ENCODE measurements at regions not wholly inside any gene's neighbourhood (a gene's known extent, or its start where the extent isn't known, plus 50 kb on each side); places are given as distances from the start of the nearest gene placed in this dataset.

GRCh38 chr7:115754226-115754625, 276.3 kb downstream of the TFEC start:
- Histone ChIP-seq H3K27me3 (ENCODE audit: control insufficient read depth in 2 of 2, insufficient read depth in 2 of 2, low read length in 2 of 2) (no peaks in the 10 kb centered on the region), H3K9me1 (ENCODE audit: control insufficient read depth, insufficient read depth, low read length) (no peaks in the 10 kb centered on the region), H3K36me3 (ENCODE audit: control insufficient read depth, insufficient read depth, low read length) (no peaks in the 10 kb centered on the region), H3K4me1 (replicated peaks in 1 of 2; ENCODE audit: control insufficient read depth in 2 of 2, insufficient read depth in 2 of 2, low read length in 2 of 2) (no peaks in the 10 kb centered on the region), H4K20me1 (replicated peaks; ENCODE audit: control insufficient read depth, insufficient read depth, low read length) (no peaks in the 10 kb centered on the region), H3K79me2 (ENCODE audit: control insufficient read depth, insufficient read depth, low read length) (no peaks in the 10 kb centered on the region), H3K4me2 (ENCODE audit: insufficient read depth, low read length) (no peak overlapping the region), H3K4me3 (no peak overlapping the region), H3K9ac (ENCODE audit: insufficient read depth in 1 of 2, low read depth in 2 of 2, low read length in 2 of 2) (no peak overlapping the region), H2AFZ (ENCODE audit: low read depth, low read length) (no peak overlapping the region), H3K27ac (ENCODE audit: extremely low read depth, low read depth, low read length) (no peak overlapping the region), H3K9me3 (replicated peaks; ENCODE audit: control insufficient read depth, insufficient read depth, low read depth, low read length) (no peaks in the 10 kb centered on the region; the same call in none of the 2 replicates)
- ChIA-PET POLR2A (no interaction called here), CTCF (ENCODE audit: low intra/inter-chr PET ratio) (no interaction called here)
- BruUV-seq (replicated peaks), result no TSS peak
- FAIRE-seq (no peak), DNase-seq (ENCODE audit: extremely low read depth in 1 of 4, low spot score in 3 of 4) (no peak), ATAC-seq (no peak)
- in situ Hi-C loops (cut with MboI), result no loop called here
- WGBS (ENCODE audit: insufficient coverage, low coverage, missing lambda C conversion rate), result 4% methylated on average over 2 of the region's 2 CpGs
- no peak for TF ChIP-seq KDM5B (IDR thresholded peaks at IDR 0.05; ENCODE audit: insufficient replicate concordance, low read depth, low read length)
- TF ChIP-seq ZNF830 (CRISPR knock-in tag; IDR thresholded peaks at IDR 0.05), result no peak
- TF ChIP-seq, protein P1, sequence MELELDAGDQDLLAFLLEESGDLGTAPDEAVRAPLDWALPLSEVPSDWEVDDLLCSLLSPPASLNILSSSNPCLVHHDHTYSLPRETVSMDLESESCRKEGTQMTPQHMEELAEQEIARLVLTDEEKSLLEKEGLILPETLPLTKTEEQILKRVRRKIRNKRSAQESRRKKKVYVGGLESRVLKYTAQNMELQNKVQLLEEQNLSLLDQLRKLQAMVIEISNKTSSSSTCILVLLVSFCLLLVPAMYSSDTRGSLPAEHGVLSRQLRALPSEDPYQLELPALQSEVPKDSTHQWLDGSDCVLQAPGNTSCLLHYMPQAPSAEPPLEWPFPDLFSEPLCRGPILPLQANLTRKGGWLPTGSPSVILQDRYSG (tag; conservative IDR thresholded peaks at IDR 0.05; ENCODE audit: low read depth), result no peak
- TF ChIP-seq C11orf30 (IDR thresholded peaks at IDR 0.05; ENCODE audit: low read depth), result no peak
- no peak for TF ChIP-seq KDM4B (IDR thresholded peaks at IDR 0.05; ENCODE audit: borderline replicate concordance in 2 of 2, low read depth in 1 of 2)
- no peak for TF ChIP-seq ZFPM2 (CRISPR knock-in tag; IDR thresholded peaks at IDR 0.05)
- no peak for TF ChIP-seq SIN3A (IDR thresholded peaks at IDR 0.05; ENCODE audit: borderline replicate concordance in 2 of 2, control insufficient read depth in 1 of 2, low read depth in 2 of 2, low read length in 2 of 2)
- TF ChIP-seq DACH1 (IDR thresholded peaks at IDR 0.05; ENCODE audit: partially characterized antibody), result no peak
- TF ChIP-seq, protein P2, sequence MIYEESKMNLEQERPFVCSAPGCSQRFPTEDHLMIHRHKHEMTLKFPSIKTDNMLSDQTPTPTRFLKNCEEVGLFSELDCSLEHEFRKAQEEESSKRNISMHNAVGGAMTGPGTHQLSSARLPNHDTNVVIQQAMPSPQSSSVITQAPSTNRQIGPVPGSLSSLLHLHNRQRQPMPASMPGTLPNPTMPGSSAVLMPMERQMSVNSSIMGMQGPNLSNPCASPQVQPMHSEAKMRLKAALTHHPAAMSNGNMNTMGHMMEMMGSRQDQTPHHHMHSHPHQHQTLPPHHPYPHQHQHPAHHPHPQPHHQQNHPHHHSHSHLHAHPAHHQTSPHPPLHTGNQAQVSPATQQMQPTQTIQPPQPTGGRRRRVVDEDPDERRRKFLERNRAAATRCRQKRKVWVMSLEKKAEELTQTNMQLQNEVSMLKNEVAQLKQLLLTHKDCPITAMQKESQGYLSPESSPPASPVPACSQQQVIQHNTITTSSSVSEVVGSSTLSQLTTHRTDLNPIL (CRISPR knock-in tag; IDR thresholded peaks at IDR 0.05), result no peak
- TF ChIP-seq NKRF (IDR thresholded peaks at IDR 0.05; ENCODE audit: borderline replicate concordance), result no peak
- TF ChIP-seq BHLHE40 (IDR thresholded peaks at IDR 0.05; ENCODE audit: low read length), result no peak
- TF ChIP-seq, protein P3, sequence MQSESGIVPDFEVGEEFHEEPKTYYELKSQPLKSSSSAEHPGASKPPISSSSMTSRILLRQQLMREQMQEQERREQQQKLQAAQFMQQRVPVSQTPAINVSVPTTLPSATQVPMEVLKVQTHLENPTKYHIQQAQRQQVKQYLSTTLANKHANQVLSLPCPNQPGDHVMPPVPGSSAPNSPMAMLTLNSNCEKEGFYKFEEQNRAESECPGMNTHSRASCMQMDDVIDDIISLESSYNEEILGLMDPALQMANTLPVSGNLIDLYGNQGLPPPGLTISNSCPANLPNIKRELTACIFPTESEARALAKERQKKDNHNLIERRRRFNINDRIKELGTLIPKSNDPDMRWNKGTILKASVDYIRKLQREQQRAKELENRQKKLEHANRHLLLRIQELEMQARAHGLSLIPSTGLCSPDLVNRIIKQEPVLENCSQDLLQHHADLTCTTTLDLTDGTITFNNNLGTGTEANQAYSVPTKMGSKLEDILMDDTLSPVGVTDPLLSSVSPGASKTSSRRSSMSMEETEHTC (IDR thresholded peaks at IDR 0.05), result no peak
- no peak for TF ChIP-seq NFYB (IDR thresholded peaks at IDR 0.05; ENCODE audit: extremely low read depth, insufficient read length)
- TF ChIP-seq MYC (IDR thresholded peaks at IDR 0.05; ENCODE audit: low read depth, low read length), result no peak
- no peak for TF ChIP-seq MYC (CRISPR knock-in tag; IDR thresholded peaks at IDR 0.05; ENCODE audit: borderline replicate concordance, low read depth)
- no peak for TF ChIP-seq HMGN3 (IDR thresholded peaks at IDR 0.05; ENCODE audit: borderline replicate concordance, extremely low read depth, insufficient read length, low read depth, low read length)
- TF ChIP-seq SMC3 (conservative IDR thresholded peaks at IDR 0.05; ENCODE audit: insufficient read depth, low read depth, low read length), result no peak
- intact Hi-C loops (cut with micrococcal nuclease), result no loop called here
